Nucleus accumbens (tissue), 56 donors: ENCODE measurements at regions not wholly inside any gene's neighbourhood (a gene's known extent, or its start where the extent isn't known, plus 50 kb on each side); places are given as distances from the start of the nearest gene placed in this dataset.
"Not testable (repeated sequence)": the region's sequence is repeated elsewhere in the genome, so short reads cannot be mapped to it uniquely, and the experiment has no call there.

Experiments
- DNase-seq, 56 donors: peaks; one replicate each; lab custom pipeline; 2025; lab: John Stamatoyannopoulos, UW

GRCh38 chr13:54572037-54572436, 1543.4 kb downstream of the OLFM4 start:
- not testable (repeated sequence) for DNase-seq

- no peak for DNase-seq
Measured at GRCh38 chr13:54573186-54573585, 1544.6 kb downstream of the OLFM4 start.

- no peak for DNase-seq
Measured at GRCh38 chr13:54574791-54575190, 1546.2 kb downstream of the OLFM4 start.

DNA sequence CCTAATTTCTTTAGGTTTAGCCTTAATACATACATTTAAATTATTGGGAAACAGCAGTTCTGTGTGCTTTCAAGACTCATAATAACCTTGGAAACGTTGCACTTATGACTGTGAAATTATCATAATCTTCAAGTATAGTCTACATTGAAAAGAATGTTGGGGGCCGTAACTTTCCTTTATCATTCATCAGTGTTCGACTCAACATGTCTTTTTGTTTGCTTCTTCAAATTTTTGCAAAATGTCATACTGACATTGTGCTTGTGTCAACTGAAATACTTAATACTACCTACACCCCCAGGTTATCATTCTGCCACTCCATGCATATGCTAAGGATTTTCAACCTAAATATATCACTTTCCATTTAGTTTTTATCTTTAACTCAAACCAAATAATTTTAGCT, 1562.9 kb downstream of the OLFM4 start:
- DNase-seq: no peak

DNA sequence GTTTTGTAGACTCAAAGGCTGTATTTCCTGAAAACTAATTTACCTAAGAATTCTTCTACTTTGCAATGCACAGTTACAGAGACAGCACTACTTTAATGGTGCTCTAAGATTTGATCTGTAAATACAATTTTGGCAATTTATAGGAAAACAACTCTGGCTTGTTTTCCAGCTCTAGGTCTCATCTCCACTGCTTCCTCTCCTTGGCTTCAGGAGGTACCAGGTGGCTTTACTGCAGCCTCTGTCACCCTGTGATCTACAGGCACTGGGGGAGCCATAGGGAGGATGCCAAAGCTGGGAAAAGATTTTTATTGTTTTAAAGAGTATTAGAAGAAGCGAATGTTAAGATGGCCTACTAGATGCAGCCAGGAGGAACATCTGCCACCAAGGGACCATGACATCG, 1563.6 kb downstream of the OLFM4 start:
- no peak for DNase-seq

DNA sequence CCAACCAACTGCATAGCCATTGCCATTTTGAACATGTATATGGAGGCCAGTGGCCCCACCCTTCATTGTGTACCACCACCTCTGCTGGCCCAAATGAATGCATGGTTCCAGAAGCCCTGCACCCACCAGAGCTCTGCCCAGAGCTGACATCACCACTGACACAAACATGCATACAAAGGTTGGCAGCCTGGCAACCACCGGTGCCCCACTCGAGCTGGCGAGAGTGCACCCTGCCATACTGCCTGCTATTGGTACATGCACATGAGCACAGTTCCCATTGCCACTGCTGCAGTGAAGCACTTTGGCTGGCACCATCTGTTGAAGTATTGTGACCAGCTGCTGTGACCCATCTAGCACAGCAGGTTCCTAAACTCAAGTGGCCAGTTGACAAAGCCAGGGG, 1564.9 kb downstream of the OLFM4 start:
- no peak for DNase-seq

- DNase-seq: no peak
Measured at GRCh38 chr13:54597540-54598088, 1569.0 kb downstream of the OLFM4 start.

DNA sequence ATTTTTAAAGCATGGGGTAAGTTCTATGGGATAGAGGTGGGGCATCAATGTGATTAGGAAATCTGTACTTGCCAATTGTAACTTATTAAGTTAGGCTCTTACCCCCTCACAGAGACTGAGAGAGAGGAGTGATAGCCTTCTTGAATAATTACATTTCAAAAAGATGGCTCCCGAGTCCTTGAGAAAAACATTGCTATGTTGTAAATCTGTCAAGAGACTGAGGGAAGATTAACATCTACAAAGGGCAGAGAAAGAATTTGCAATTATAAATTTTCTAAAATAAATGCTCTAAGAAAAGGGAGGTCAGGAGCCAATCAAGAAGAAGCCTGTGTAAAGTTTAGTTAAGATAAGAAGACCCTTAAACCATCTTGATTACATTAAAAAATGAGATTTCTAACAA, 1570.8 kb downstream of the OLFM4 start:
- DNase-seq: no peak

GRCh38 chr13:54606944-54607343, 1578.3 kb downstream of the OLFM4 start:
- no peak for DNase-seq

DNA sequence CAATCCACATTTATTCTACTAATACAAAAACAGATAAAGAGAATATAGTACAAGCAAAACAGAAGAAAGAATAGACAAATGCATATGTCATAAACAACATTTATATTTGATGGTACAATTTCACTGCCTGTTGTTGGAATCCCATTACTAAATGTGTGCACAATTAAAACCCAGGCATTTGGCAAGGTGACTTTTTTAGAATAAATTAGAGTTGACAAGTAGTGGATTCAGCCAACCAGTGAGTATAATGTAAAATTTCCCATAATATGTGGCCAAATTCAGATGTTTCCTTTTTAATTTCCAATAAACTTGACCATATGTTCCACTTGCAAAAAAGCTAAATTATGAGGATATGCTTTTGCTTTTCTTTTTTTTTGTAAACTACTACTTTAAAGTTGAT, 1578.8 kb downstream of the OLFM4 start:
- no peak for DNase-seq

DNA sequence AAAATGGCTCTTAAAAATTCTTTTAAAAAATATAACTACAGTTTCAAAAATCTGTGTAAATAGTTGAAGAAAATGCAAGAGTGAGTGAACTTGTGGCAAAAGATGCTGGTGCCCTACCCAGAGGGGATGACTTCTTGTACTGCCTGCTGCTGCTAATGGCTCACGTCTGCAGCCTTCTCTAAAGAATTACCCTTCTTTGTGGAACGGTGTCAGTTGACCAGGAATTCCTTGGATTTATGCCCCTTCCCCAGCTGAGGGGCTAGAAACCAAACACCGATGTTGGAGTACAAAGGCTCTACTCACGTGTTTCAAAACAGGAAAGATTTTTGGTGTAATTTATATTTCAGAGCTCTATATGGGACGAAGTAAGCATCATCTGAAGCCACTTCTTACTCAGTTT, 1582.8 kb downstream of the OLFM4 start:
- no peak for DNase-seq

DNA sequence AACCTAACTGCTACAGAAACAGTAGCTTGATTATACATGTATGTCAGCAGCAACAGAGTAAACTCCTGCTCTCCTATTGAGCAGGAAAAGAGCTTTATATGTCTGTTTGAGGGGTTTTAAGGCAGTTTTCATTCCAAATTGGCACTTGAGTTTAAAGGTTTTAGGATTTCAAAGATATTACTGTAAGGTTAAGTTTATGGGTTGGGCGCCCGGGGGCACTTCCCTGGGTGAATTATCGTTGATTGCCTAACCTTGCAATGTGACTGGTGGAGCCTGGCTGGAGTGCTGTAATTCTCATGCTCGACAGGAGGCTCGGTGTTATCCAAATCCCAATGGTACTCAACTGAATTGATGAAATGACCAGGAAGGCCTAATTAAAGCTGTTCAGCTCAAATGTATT, 1586.1 kb downstream of the OLFM4 start:
- DNase-seq: no peak

- DNase-seq: not testable (repeated sequence)
Measured at GRCh38 chr13:54626504-54626903, 1597.9 kb downstream of the OLFM4 start.

DNA sequence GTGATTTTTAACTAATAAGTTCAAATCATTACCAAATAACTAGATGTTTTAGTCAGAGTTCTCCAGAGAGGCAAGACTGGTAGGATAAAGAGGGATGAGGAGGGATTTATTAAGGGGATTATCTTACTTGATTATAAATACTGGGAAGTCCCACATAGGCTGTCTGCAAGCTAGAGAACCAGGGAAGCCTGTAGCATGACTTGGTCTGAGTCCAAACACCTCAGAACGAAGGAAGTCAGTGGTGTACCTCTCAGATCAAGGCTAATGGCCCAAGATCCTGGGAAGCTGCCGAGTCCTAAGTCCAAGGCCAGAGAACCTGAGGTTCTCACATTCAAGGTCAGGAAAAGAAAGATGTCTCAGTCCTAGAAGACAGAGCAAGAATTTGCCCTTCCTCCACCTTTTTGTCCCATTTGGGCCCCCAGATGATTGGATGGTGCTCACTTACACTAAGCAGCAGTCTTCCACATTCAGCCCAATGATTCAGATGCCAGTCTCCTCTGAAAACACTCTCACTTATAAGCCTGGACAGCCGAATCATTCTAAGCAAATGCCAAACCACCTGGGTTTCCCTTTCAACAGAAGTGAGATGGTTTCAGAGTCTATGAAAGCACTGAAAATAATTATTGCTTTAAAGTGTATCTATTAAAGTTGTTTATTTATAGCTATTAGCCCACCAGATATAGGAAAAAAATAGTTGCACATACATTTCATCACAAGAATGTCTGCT, 1599.2 kb downstream of the OLFM4 start:
- no peak for DNase-seq

- DNase-seq: no peak
Measured at GRCh38 chr13:54628383-54628782, 1599.8 kb downstream of the OLFM4 start.

DNA sequence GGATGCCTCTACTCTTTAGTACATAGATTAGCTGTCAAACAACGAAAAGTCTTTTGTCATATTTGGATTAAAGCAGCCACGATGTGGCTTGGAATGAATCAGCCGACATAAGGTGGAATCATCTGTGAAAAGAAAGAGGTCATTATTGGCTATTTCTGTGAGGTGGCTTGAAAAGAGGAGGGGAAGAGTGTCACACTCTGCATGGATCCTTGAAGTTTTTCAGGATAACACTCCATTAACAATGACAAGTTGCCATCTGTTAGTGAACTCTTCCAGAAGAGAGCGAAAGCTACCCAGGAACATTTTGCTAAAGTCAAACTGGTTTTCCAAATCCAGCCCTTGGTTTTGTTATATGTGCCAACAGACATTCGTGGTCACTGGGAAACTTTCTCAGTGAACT, 1604.8 kb downstream of the OLFM4 start:
- no peak for DNase-seq

DNA sequence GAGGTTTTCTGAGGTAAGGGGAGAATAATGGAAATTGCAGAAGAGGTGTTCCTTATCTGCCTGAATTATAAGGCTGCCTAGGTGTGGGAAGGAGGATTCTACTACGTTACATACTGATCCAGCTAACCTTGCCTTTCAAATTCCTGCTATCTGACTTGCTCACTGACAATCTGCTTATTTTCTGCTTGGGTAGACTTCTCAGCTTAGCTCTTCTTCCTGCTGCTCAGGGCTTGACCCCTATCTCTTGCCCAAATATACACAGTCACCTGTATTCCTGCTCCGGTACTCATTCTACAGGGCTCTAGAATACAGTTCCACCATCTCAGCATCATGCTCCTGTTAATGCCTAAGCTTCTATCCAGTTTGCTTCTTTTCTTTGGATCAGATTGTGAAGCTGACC, 1607.6 kb downstream of the OLFM4 start:
- no peak for DNase-seq

- no peak for DNase-seq
Measured at GRCh38 chr13:54637366-54637765, 1608.8 kb downstream of the OLFM4 start.

- DNase-seq: no peak
Measured at GRCh38 chr13:54640719-54641118, 1612.1 kb downstream of the OLFM4 start.

- DNase-seq: no peak
Measured at GRCh38 chr13:54643863-54644262, 1615.2 kb downstream of the OLFM4 start.

GRCh38 chr13:54647275-54647674, 1618.7 kb downstream of the OLFM4 start:
- no peak for DNase-seq

DNA sequence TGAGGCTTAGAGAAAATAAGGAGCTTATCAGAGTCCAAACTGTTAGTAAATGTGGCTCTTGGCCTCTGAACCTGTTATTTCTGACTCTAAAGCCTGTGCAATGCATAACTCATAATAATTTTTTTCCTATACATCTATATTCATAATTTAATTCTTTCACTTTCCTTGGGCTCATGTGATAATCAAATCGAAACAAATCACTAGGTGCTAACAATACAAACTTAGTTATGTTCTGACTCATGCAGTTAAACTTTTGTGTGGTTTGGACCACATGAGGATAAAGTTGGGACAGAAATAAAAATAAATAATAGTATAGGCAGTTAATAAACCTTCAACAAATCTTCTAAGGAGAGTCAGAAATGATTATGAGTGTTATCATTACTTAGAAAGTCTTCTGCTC, 1629.0 kb downstream of the OLFM4 start:
- no peak for DNase-seq

- DNase-seq: no peak
Measured at GRCh38 chr13:54658771-54659170, 1630.2 kb downstream of the OLFM4 start.
